ENCODE measurements at regions not wholly inside any gene's neighbourhood (a gene's known extent, or its start where the extent isn't known, plus 50 kb on each side); places are given as distances from the start of the nearest gene placed in this dataset.
"Not testable (repeated sequence)": the region's sequence is repeated elsewhere in the genome, so short reads cannot be mapped to it uniquely, and the experiment has no call there.

DNA sequence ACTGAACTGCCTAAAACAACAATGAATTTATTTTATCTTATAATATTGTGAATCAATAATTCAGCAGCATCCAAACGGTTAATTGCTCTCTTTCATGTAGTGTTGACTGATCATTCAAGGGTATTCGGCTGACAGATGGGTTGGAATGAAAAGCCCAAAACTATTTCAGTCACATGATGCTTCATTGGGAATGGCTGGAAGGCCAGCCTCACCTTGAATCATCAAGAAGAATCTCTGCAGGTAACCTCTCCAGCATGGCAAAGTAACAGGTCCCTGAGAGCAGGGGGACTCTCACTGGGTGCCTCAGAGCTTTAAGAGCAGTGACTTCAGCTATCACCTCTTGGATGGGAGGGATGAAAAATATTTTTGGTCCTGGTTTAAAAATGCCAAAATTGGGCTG, 1395.7 kb downstream of the OLFM4 start:
- no peaks in the 10 kb centered on the region for H3K36me3 ChIP-seq
- DNase-seq: no peak

GRCh38 chr13:54433493-54434206, 1405.0 kb downstream of the OLFM4 start:
- DNase-seq: no peak
- Histone ChIP-seq H3K27me3 (ENCODE audit: insufficient read depth, low read depth, severe bottlenecking) (no peaks in the 10 kb centered on the region), H3K36me3 (no peaks in the 10 kb centered on the region), H3K9me3 (ENCODE audit: severe bottlenecking) (no peaks in the 10 kb centered on the region), H3K27ac (no peak overlapping the region), H3K4me3 (ENCODE audit: low read depth, low read length) (no peak overlapping the region)
- no peak for TF ChIP-seq CTCF (IDR thresholded peaks at IDR 0.05; ENCODE audit: low read depth, low read length)

More for the DNA sequence above, 1395.7 kb downstream of the OLFM4 start:
- H3K4me3 ChIP-seq (ENCODE audit: low read depth, low read length): no peak overlapping the region
- H3K27me3 ChIP-seq (ENCODE audit: insufficient read depth, low read depth, severe bottlenecking): no peaks in the 10 kb centered on the region
- no peak overlapping the region for H3K27ac ChIP-seq
- H3K9me3 ChIP-seq (ENCODE audit: severe bottlenecking): no peaks in the 10 kb centered on the region
- TF ChIP-seq CTCF (IDR thresholded peaks at IDR 0.05; ENCODE audit: low read depth, low read length): no peak

GRCh38 chr13:54440853-54441400, 1412.3 kb downstream of the OLFM4 start:
- H3K4me3 ChIP-seq (ENCODE audit: low read depth, low read length); H3K36me3 ChIP-seq; DNase-seq; H3K27me3 ChIP-seq (ENCODE audit: insufficient read depth, low read depth, severe bottlenecking); H3K9me3 ChIP-seq (ENCODE audit: severe bottlenecking); H3K27ac ChIP-seq: not testable (repeated sequence)

DNA sequence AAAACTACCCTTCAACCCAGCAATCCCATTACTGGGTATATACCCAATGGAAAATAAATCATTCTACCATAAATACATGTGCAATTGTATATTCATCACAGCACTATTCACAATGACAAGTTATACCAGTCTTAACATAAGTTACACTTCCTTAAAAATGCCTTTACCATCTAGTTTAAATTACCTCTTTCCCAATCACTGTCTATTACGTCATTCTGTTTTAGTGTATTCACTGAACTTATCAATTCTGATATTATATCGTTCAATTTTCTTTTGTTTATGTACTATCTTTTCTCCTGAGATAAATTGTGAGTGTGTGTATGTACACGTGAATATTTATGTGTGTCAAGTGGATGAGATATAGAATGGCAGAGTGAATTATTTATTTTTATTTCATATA, 1416.8 kb downstream of the OLFM4 start:
- no peak for TF ChIP-seq CTCF (IDR thresholded peaks at IDR 0.05; ENCODE audit: low read depth, low read length)
- no peak overlapping the region for H3K27ac ChIP-seq
- no peaks in the 10 kb centered on the region for H3K36me3 ChIP-seq
- H3K9me3 ChIP-seq (ENCODE audit: severe bottlenecking): no peaks in the 10 kb centered on the region
- no peaks in the 10 kb centered on the region for H3K27me3 ChIP-seq (ENCODE audit: insufficient read depth, low read depth, severe bottlenecking)
- no peak for DNase-seq
- H3K4me3 ChIP-seq (ENCODE audit: low read depth, low read length): no peak overlapping the region

- no peak overlapping the region for H3K4me3 ChIP-seq (ENCODE audit: low read depth, low read length)
- H3K9me3 ChIP-seq (ENCODE audit: severe bottlenecking): no peaks in the 10 kb centered on the region
- H3K27me3 ChIP-seq (ENCODE audit: insufficient read depth, low read depth, severe bottlenecking): no peaks in the 10 kb centered on the region
Observed at GRCh38 chr13:54445865-54446264, 1417.3 kb downstream of the OLFM4 start.

DNA sequence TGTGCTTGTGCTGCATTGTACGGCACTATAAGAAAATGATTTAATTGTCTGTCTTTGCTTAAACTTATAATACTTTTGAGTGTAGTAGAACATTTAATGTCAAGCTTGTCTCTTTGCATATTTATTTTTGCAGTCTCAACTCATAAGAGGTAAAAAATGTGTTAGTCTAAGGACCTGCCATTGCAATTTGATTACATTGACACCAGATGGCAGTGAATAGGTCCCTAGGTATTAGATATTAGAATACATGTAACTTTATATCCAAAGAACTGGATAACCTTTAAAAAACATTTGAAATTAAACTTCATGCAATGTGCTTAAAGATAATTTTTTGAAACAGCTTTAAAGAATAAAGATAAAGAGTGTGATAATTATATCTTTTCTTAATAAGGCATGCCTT, 1421.3 kb downstream of the OLFM4 start:
- no peaks in the 10 kb centered on the region for H3K27me3 ChIP-seq (ENCODE audit: insufficient read depth, low read depth, severe bottlenecking)
- no peak overlapping the region for H3K27ac ChIP-seq
- H3K36me3 ChIP-seq: no peaks in the 10 kb centered on the region
- no peak for TF ChIP-seq CTCF (IDR thresholded peaks at IDR 0.05; ENCODE audit: low read depth, low read length)
- no peaks in the 10 kb centered on the region for H3K9me3 ChIP-seq (ENCODE audit: severe bottlenecking)
- no peak for DNase-seq
- no peak overlapping the region for H3K4me3 ChIP-seq (ENCODE audit: low read depth, low read length)

More at GRCh38 chr13:54445865-54446264, 1417.3 kb downstream of the OLFM4 start:
- no peak for DNase-seq
- TF ChIP-seq CTCF (IDR thresholded peaks at IDR 0.05; ENCODE audit: low read depth, low read length): no peak
- H3K36me3 ChIP-seq: no peaks in the 10 kb centered on the region
- no peak overlapping the region for H3K27ac ChIP-seq
